NCI-H1092 treated with DMSO at 0.1 percent for 48 hours (cell line): ENCODE measurements at regions not wholly inside any gene's neighbourhood (a gene's known extent, or its start where the extent isn't known, plus 50 kb on each side); places are given as distances from the start of the nearest gene placed in this dataset.
"Not testable (repeated sequence)": the region's sequence is repeated elsewhere in the genome, so short reads cannot be mapped to it uniquely, and the experiment has no call there.

ENCODE experiments used
- DNase-seq: peaks from one replicate; lab custom pipeline; 2025; lab: John Stamatoyannopoulos, UW

- DNase-seq: no peak
Observed at GRCh38 chr10:81444242-81444929, 430.6 kb upstream of the NRG3 start.

- no peak for DNase-seq
Observed at GRCh38 chr10:81450651-81451050, 424.3 kb upstream of the NRG3 start.

GRCh38 chr10:81472927-81473470 lies 402.0 kb upstream of the NRG3 start:
- DNase-seq: no peak

GRCh38 chr10:81473755-81474154 lies 401.2 kb upstream of the NRG3 start:
- no peak for DNase-seq

- DNase-seq: no peak
Observed at GRCh38 chr10:81479316-81479715, 395.7 kb upstream of the NRG3 start.

- DNase-seq: no peak
Observed at GRCh38 chr10:81496626-81497025, 378.4 kb upstream of the NRG3 start.

- no peak for DNase-seq
Observed at GRCh38 chr10:81498011-81498551, 376.9 kb upstream of the NRG3 start.

- no peak for DNase-seq
Observed at GRCh38 chr10:81502677-81503359, 372.2 kb upstream of the NRG3 start.

GRCh38 chr10:81505777-81506176 lies 369.2 kb upstream of the NRG3 start:
- DNase-seq: not testable (repeated sequence)

- DNase-seq: no peak
Observed at GRCh38 chr10:81514811-81515210, 360.2 kb upstream of the NRG3 start.

GRCh38 chr10:81520688-81521087 lies 354.3 kb upstream of the NRG3 start:
- no peak for DNase-seq

GRCh38 chr10:81524467-81524866 lies 350.5 kb upstream of the NRG3 start:
- DNase-seq: no peak

GRCh38 chr10:81532403-81532802 lies 342.6 kb upstream of the NRG3 start:
- DNase-seq: no peak

GRCh38 chr10:81534991-81535390 lies 340.0 kb upstream of the NRG3 start:
- DNase-seq: no peak

GRCh38 chr10:81541517-81541916 lies 333.5 kb upstream of the NRG3 start:
- no peak for DNase-seq

- DNase-seq: no peak
Observed at GRCh38 chr10:81546243-81546642, 328.8 kb upstream of the NRG3 start.

GRCh38 chr10:81548160-81548559 lies 326.8 kb upstream of the NRG3 start:
- no peak for DNase-seq

GRCh38 chr10:81564143-81564542 lies 310.9 kb upstream of the NRG3 start:
- DNase-seq: no peak

- no peak for DNase-seq
Observed at GRCh38 chr10:81569488-81569887, 305.5 kb upstream of the NRG3 start.

- no peak for DNase-seq
Observed at GRCh38 chr10:81570349-81570748, 304.6 kb upstream of the NRG3 start.

- no peak for DNase-seq
Observed at GRCh38 chr10:81570878-81571794, 303.9 kb upstream of the NRG3 start.

GRCh38 chr10:81575036-81575435 lies 300.0 kb upstream of the NRG3 start:
- no peak for DNase-seq
